Karpas-422 (cell line): ENCODE measurements at regions not wholly inside any gene's neighbourhood (a gene's known extent, or its start where the extent isn't known, plus 50 kb on each side); places are given as distances from the start of the nearest gene placed in this dataset.
"Not testable (repeated sequence)": the region's sequence is repeated elsewhere in the genome, so short reads cannot be mapped to it uniquely, and the experiment has no call there.

Experiments
- DNase-seq: peaks from one replicate; pipeline ENCODE4 v3.0.0-alpha.2; 2015
- H2AFZ ChIP-seq: fragments of 200-600 bp; sonication (generic); 2 replicates; pipeline ENCODE4 v1.6.1; 2014; ENCODE audit warnings: antibody characterized with exemption, low read length, mixed read lengths
- H3K27ac ChIP-seq: fragments of 200-600 bp; sonication (generic); 2 replicates; pipeline ENCODE4 v1.5.1; 2014; ENCODE audit warnings: mild to moderate bottlenecking, low read length, moderate library complexity
- H3K27me3 ChIP-seq: fragments of 200-600 bp; sonication (generic); 2 replicates; pipeline ENCODE4 v1.6.1; 2014; ENCODE audit warnings: low read length, mixed read lengths
- H3K36me3 ChIP-seq: fragments of 200-600 bp; sonication (generic); 2 replicates; pipeline ENCODE4 v1.6.1; 2014; ENCODE audit warnings: low read length, mixed read lengths; ENCODE audit not compliant: insufficient read depth
- H3K4me1 ChIP-seq: fragments of 200-600 bp; sonication (generic); 2 replicates; pipeline ENCODE4 v1.6.1; 2014; ENCODE audit warnings: mild to moderate bottlenecking, low read length, mixed read lengths
- H3K4me2 ChIP-seq: fragments of 200-600 bp; sonication (generic); 2 replicates; pipeline ENCODE4 v1.6.1; 2014; ENCODE audit warnings: low read length, low read depth, mild to moderate bottlenecking; ENCODE audit not compliant: poor library complexity, severe bottlenecking
- H3K4me3 ChIP-seq: fragments of 200-600 bp; sonication (generic); 2 replicates; pipeline ENCODE4 v1.5.1; 2014; ENCODE audit warnings: mild to moderate bottlenecking, antibody characterized with exemption, low read length, mixed read lengths
- H3K79me2 ChIP-seq: fragments of 200-600 bp; sonication (generic); 2 replicates; pipeline ENCODE4 v1.6.1; 2014; ENCODE audit warnings: mild to moderate bottlenecking, low read length, mixed read lengths
- H3K9ac ChIP-seq: fragments of 200-600 bp; sonication (generic); 2 replicates; pipeline ENCODE4 v1.6.0; 2014; ENCODE audit warnings: low read length
- H3K9me2 ChIP-seq: fragments of 200-600 bp; sonication (generic), shearing (Covaris generic); replicated peaks from 2 replicates; pipeline ENCODE4 v1.6.0; 2014; ENCODE audit warnings: mild to moderate bottlenecking, low read length, moderate library complexity; ENCODE audit not compliant: insufficient read depth
- H3K9me3 ChIP-seq: fragments of 300-700, 200-600 bp; sonication (generic); 2 replicates; pipeline ENCODE4 v1.6.1; 2014; ENCODE audit warnings: low read length, mixed read lengths
- H4K20me1 ChIP-seq: fragments of 200-600 bp; sonication (generic); 2 replicates; pipeline ENCODE4 v1.6.1; 2014; ENCODE audit warnings: mild to moderate bottlenecking, antibody characterized with exemption, low read length, low read depth; ENCODE audit not compliant: insufficient read depth

GRCh38 chr6:56814802-56815201 lies 140.1 kb upstream of the BEND6 start:
- H3K9ac ChIP-seq = no peak overlapping the region
- H2AFZ ChIP-seq = no peak overlapping the region
- no peaks in the 10 kb centered on the region for H3K79me2 ChIP-seq
- H3K4me2 ChIP-seq = no peak overlapping the region
- H3K36me3 ChIP-seq = no peaks in the 10 kb centered on the region
- H3K27me3 ChIP-seq = no peaks in the 10 kb centered on the region
- H3K9me3 ChIP-seq = no peaks in the 10 kb centered on the region
- H3K4me3 ChIP-seq = no peak overlapping the region
- H3K9me2 ChIP-seq = no peaks in the 10 kb centered on the region
- no peaks in the 10 kb centered on the region for H4K20me1 ChIP-seq
- no peak for DNase-seq
- H3K4me1 ChIP-seq = no peaks in the 10 kb centered on the region
- H3K27ac ChIP-seq = no peak overlapping the region

- H3K27me3 ChIP-seq = no peaks in the 10 kb centered on the region
- H3K4me2 ChIP-seq = no peak overlapping the region
- H3K4me1 ChIP-seq = no peaks in the 10 kb centered on the region
- DNase-seq = no peak
- no peak overlapping the region for H3K27ac ChIP-seq
- no peak overlapping the region for H3K9ac ChIP-seq
- H3K4me3 ChIP-seq = no peak overlapping the region
- H4K20me1 ChIP-seq = no peaks in the 10 kb centered on the region
- H3K36me3 ChIP-seq = no peaks in the 10 kb centered on the region
- H2AFZ ChIP-seq = no peak overlapping the region
- H3K79me2 ChIP-seq = no peaks in the 10 kb centered on the region
- no peaks in the 10 kb centered on the region for H3K9me2 ChIP-seq
- H3K9me3 ChIP-seq = no peaks in the 10 kb centered on the region
Observed at GRCh38 chr6:56814308-56814707, 140.6 kb upstream of the BEND6 start.

GRCh38 chr6:56812851-56813250 lies 142.1 kb upstream of the BEND6 start:
- not testable (repeated sequence) for H3K4me3 ChIP-seq, H3K4me2 ChIP-seq, H3K9me3 ChIP-seq, H3K27me3 ChIP-seq, H2AFZ ChIP-seq, H3K9ac ChIP-seq, H3K36me3 ChIP-seq, H3K9me2 ChIP-seq, H3K79me2 ChIP-seq, H3K27ac ChIP-seq, DNase-seq, H4K20me1 ChIP-seq, H3K4me1 ChIP-seq

- H3K27ac ChIP-seq = no peak overlapping the region
- H3K4me3 ChIP-seq = no peak overlapping the region
- H3K9ac ChIP-seq = no peak overlapping the region
- H3K9me2 ChIP-seq = no peaks in the 10 kb centered on the region
- DNase-seq = no peak
- H2AFZ ChIP-seq = no peak overlapping the region
- no peaks in the 10 kb centered on the region for H3K79me2 ChIP-seq
- no peaks in the 10 kb centered on the region for H3K27me3 ChIP-seq
- H4K20me1 ChIP-seq = no peaks in the 10 kb centered on the region
- H3K4me2 ChIP-seq = no peak overlapping the region
- no peaks in the 10 kb centered on the region for H3K36me3 ChIP-seq
- H3K4me1 ChIP-seq = no peaks in the 10 kb centered on the region
- no peaks in the 10 kb centered on the region for H3K9me3 ChIP-seq
Observed at GRCh38 chr6:56808871-56809359, 146.0 kb upstream of the BEND6 start.

- no peak for DNase-seq
- Histone ChIP-seq H3K27ac (no peak overlapping the region), H3K36me3 (no peaks in the 10 kb centered on the region), H3K4me2 (no peak overlapping the region), H3K4me3 (no peak overlapping the region), H2AFZ (no peak overlapping the region), H4K20me1 (no peaks in the 10 kb centered on the region), H3K27me3 (no peaks in the 10 kb centered on the region; the same call in 1 of the 2 replicates), H3K9ac (no peak overlapping the region), H3K4me1 (no peaks in the 10 kb centered on the region), H3K9me2 (no peaks in the 10 kb centered on the region), H3K79me2 (no peaks in the 10 kb centered on the region), H3K9me3 (no peaks in the 10 kb centered on the region)
Observed at GRCh38 chr6:56807989-56808337, 146.9 kb upstream of the BEND6 start.

GRCh38 chr6:56807326-56807988 lies 147.4 kb upstream of the BEND6 start:
- Histone ChIP-seq H3K4me2 (no peak overlapping the region), H3K36me3 (no peaks in the 10 kb centered on the region)

GRCh38 chr6:56806368-56806767 lies 148.5 kb upstream of the BEND6 start:
- Histone ChIP-seq H2AFZ (no peak overlapping the region), H3K4me2 (no peak overlapping the region), H3K9ac (no peak overlapping the region), H4K20me1 (no peaks in the 10 kb centered on the region), H3K79me2 (no peaks in the 10 kb centered on the region), H3K36me3 (no peaks in the 10 kb centered on the region), H3K4me3 (no peak overlapping the region), H3K9me3 (no peaks in the 10 kb centered on the region), H3K9me2 (no peaks in the 10 kb centered on the region), H3K4me1 (no peaks in the 10 kb centered on the region), H3K27ac (no peak overlapping the region), H3K27me3 (no peaks in the 10 kb centered on the region; the same call in 1 of the 2 replicates)
- DNase-seq = no peak

More at GRCh38 chr6:56807326-56807988, 147.4 kb upstream of the BEND6 start:
- Histone ChIP-seq H3K79me2 (no peaks in the 10 kb centered on the region), H3K27me3 (no peaks in the 10 kb centered on the region; the same call in 1 of the 2 replicates), H3K9me3 (no peaks in the 10 kb centered on the region), H3K9ac (no peak overlapping the region), H3K4me3 (no peak overlapping the region), H3K4me1 (no peaks in the 10 kb centered on the region), H3K27ac (no peak overlapping the region), H4K20me1 (no peaks in the 10 kb centered on the region), H3K9me2 (no peaks in the 10 kb centered on the region), H2AFZ (no peak overlapping the region)
- no peak for DNase-seq

- H3K79me2 ChIP-seq = no peaks in the 10 kb centered on the region
Observed at GRCh38 chr6:56804996-56805395, 149.9 kb upstream of the BEND6 start.

More at GRCh38 chr6:56804996-56805395, 149.9 kb upstream of the BEND6 start:
- Histone ChIP-seq H3K9ac (no peak overlapping the region), H2AFZ (no peak overlapping the region), H3K4me1 (no peaks in the 10 kb centered on the region), H3K27me3 (no peaks in the 10 kb centered on the region; the same call in 1 of the 2 replicates), H3K9me2 (no peaks in the 10 kb centered on the region), H3K4me2 (no peak overlapping the region), H3K4me3 (no peak overlapping the region), H3K36me3 (no peaks in the 10 kb centered on the region), H3K9me3 (no peaks in the 10 kb centered on the region), H4K20me1 (no peaks in the 10 kb centered on the region), H3K27ac (no peak overlapping the region)
- DNase-seq = no peak
